ENCODE measurements at regions not wholly inside any gene's neighbourhood (a gene's known extent, or its start where the extent isn't known, plus 50 kb on each side); places are given as distances from the start of the nearest gene placed in this dataset.

- TF ChIP-seq, protein P1, sequence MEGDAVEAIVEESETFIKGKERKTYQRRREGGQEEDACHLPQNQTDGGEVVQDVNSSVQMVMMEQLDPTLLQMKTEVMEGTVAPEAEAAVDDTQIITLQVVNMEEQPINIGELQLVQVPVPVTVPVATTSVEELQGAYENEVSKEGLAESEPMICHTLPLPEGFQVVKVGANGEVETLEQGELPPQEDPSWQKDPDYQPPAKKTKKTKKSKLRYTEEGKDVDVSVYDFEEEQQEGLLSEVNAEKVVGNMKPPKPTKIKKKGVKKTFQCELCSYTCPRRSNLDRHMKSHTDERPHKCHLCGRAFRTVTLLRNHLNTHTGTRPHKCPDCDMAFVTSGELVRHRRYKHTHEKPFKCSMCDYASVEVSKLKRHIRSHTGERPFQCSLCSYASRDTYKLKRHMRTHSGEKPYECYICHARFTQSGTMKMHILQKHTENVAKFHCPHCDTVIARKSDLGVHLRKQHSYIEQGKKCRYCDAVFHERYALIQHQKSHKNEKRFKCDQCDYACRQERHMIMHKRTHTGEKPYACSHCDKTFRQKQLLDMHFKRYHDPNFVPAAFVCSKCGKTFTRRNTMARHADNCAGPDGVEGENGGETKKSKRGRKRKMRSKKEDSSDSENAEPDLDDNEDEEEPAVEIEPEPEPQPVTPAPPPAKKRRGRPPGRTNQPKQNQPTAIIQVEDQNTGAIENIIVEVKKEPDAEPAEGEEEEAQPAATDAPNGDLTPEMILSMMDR (conservative IDR thresholded peaks at IDR 0.05; ENCODE audit: low read depth, low read length): no peak
- no peak for TF ChIP-seq EZH2 (IDR thresholded peaks at IDR 0.05; ENCODE audit: borderline replicate concordance, low read depth, low read length, poor library complexity, severe bottlenecking)
Measured at GRCh38 chr6:80988286-80988685, 764.2 kb downstream of the TENT5A start.
